ENCODE measurements at regions not wholly inside any gene's neighbourhood (a gene's known extent, or its start where the extent isn't known, plus 50 kb on each side); places are given as distances from the start of the nearest gene placed in this dataset.

DNA sequence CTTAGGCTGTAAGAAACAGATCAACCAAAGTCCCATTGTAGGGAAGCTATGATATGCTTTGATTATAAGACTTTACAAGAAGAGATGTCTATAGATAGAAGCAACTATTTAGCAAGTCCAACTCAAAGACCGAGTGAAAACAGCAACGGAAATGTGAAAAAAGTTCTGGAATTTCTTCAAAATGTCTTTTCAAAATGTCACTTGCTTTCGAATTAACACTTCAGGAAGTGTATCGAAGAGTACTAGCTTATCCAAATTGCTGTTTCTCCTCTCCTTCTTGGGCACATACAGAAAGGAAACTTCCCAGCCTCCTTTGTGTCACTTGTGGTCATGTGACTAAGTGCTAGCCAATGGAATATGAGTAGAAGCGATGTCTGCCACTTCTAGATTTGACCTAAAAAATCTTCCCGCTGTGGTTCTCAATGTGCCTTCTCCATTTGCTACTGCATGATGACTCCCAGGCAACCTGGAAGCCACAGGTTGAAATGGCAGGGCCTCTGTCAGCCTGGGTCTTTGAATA lies 89.9 kb downstream of the TSEN15 start:
- no peaks in the 10 kb centered on the region for H3K36me3 Mint-ChIP-seq

DNA sequence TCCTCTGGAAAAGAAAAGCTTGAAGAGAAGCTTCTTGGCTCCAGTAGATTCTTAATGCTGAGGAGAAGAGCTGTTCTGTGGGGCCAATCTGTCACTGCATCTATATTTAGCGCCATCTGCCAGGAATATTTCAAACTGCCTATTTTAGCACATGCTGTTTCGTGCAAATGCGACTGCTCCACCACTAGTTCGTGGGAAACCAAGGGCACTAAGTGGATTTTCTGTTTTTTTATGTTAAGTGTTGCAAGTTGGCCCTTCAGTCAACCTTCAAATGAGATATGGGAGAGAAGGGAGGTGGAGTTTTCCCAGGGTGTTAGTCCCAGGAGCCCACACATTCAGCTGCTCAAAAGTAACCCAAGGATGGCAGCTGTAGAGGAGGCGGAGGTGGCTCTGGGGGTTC lies 91.9 kb downstream of the TSEN15 start:
- Mint-ChIP-seq H3K36me3 (no peaks in the 10 kb centered on the region), H3K27me3 (peaks cover 3% of the 10 kb centered on the region), H3K4me3 (no peak overlapping the region), H3K27ac (no peak overlapping the region), H3K4me1 (ENCODE audit: unreplicated experiment) (no peaks in the 10 kb centered on the region), H3K9me3 (no peaks in the 10 kb centered on the region)
- no peak for DNase-seq (ENCODE audit: extremely low spot score, unreplicated experiment)
- TF ChIP-seq, protein P1, sequence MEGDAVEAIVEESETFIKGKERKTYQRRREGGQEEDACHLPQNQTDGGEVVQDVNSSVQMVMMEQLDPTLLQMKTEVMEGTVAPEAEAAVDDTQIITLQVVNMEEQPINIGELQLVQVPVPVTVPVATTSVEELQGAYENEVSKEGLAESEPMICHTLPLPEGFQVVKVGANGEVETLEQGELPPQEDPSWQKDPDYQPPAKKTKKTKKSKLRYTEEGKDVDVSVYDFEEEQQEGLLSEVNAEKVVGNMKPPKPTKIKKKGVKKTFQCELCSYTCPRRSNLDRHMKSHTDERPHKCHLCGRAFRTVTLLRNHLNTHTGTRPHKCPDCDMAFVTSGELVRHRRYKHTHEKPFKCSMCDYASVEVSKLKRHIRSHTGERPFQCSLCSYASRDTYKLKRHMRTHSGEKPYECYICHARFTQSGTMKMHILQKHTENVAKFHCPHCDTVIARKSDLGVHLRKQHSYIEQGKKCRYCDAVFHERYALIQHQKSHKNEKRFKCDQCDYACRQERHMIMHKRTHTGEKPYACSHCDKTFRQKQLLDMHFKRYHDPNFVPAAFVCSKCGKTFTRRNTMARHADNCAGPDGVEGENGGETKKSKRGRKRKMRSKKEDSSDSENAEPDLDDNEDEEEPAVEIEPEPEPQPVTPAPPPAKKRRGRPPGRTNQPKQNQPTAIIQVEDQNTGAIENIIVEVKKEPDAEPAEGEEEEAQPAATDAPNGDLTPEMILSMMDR (conservative IDR thresholded peaks at IDR 0.05): no peak

More for the DNA sequence above, 89.9 kb downstream of the TSEN15 start:
- Mint-ChIP-seq H3K9me3 (peaks cover 4% of the 10 kb centered on the region), H3K4me1 (ENCODE audit: unreplicated experiment) (no peaks in the 10 kb centered on the region), H3K4me3 (no peak overlapping the region), H3K27ac (no peak overlapping the region), H3K27me3 (peaks cover 3% of the 10 kb centered on the region)
- no peak for DNase-seq (ENCODE audit: extremely low spot score, unreplicated experiment)
- TF ChIP-seq, protein P1 (conservative IDR thresholded peaks at IDR 0.05): no peak

DNA sequence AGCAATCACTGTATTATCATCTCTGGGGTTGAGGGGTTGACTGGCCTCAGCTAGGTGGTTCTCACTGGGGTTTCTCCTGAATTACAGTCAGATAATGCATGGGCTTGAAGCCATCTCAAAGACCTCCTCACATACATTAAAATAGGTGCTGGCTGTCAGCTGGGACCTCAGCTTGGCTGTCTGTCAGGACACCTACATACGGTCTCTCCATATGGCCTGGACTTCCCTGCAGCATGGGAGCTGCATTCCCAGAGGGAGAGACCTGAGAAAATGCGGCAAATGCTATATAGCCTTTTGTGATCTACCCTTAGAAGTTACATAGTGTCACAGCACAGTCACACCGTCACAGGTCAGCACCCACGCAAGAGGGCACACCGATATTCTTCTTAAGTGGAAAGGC lies 93.6 kb downstream of the TSEN15 start:
- Mint-ChIP-seq H3K9me3 (no peaks in the 10 kb centered on the region), H3K4me1 (ENCODE audit: unreplicated experiment) (no peaks in the 10 kb centered on the region), H3K27ac (no peak overlapping the region), H3K27me3 (peaks cover 3% of the 10 kb centered on the region), H3K4me3 (no peak overlapping the region), H3K36me3 (no peaks in the 10 kb centered on the region)
- no peak for DNase-seq (ENCODE audit: extremely low spot score, unreplicated experiment)
- TF ChIP-seq, protein P1 (conservative IDR thresholded peaks at IDR 0.05): no peak

DNA sequence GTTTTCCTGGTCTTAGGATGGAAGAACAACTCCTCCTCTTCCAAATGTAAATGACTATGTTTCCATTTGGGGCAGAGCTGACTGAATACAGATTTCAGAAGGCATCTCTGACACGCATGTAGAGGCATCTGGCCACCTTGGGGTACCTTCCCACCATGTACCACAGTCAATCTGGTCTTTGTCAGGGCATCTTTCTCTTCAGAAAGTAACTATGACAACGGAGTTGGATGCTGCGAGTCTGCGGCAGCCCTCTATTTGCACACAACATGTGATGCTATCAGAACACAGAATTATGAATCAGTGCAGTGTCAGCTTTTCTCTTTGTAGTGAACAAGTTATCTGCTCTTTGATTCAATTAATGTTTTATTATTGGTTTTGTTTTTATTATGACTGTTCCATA lies 94.7 kb downstream of the TSEN15 start:
- no peaks in the 10 kb centered on the region for H3K9me3 Mint-ChIP-seq
- no peaks in the 10 kb centered on the region for H3K36me3 Mint-ChIP-seq
- peaks cover 3% of the 10 kb centered on the region for H3K27me3 Mint-ChIP-seq
- no peak for DNase-seq (ENCODE audit: extremely low spot score, unreplicated experiment)
- H3K4me1 Mint-ChIP-seq (ENCODE audit: unreplicated experiment): no peaks in the 10 kb centered on the region
- no peak overlapping the region for H3K4me3 Mint-ChIP-seq
- TF ChIP-seq, protein P1 (conservative IDR thresholded peaks at IDR 0.05): no peak
- no peak overlapping the region for H3K27ac Mint-ChIP-seq

DNA sequence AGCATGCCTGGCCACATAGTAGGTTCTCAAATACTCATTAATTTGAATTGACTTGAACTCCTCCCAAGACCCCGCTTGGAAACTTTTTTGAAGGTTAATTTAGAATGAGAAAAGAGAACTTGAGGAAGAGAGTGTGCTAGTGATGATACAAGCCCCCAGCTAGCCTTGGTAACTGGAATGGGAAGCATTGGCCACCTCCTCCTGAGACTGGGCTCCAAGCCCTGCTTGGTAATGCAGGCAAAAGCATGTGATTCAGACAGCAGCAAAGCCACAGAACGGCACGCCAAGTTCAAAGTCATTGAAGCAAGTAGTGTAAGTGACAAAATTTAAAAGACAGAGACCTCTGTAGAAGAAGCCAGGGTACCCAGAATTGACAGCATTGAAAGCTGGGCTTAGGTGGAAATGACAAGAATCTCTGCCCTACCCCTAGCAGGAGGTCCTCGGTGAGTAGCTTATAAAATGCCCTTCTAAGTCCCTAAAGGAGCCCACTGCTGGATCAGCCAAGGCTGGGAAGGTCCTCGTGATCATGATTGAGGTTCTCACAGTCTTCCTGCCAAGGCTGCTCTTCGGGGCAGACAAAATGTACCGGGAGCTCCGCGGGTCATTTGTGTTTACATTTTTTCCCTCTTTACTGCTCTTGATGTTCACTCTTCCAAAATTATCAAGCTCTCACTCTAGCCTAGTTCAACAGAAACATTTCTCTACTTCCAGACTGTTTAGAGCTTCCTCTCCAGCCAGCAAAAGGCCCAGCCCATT lies 99.4 kb downstream of the TSEN15 start:
- TF ChIP-seq, protein P1 (conservative IDR thresholded peaks at IDR 0.05): no peak
- H3K9me3 Mint-ChIP-seq: no peaks in the 10 kb centered on the region
- no peak overlapping the region for H3K27ac Mint-ChIP-seq
- H3K4me3 Mint-ChIP-seq: no peak overlapping the region
- H3K4me1 Mint-ChIP-seq (ENCODE audit: unreplicated experiment): peaks cover 14% of the 10 kb centered on the region
- H3K27me3 Mint-ChIP-seq: peaks cover 7% of the 10 kb centered on the region
- H3K36me3 Mint-ChIP-seq: no peaks in the 10 kb centered on the region
- no peak for DNase-seq (ENCODE audit: extremely low spot score, unreplicated experiment)
